Stimulated activated CD8-positive, alpha-beta memory T cell treated with anti-CD3 and anti-CD28 coated beads, Interleukin-7, amount 100 ng/mL, for 4 hours (primary cell): ENCODE measurements at regions not wholly inside any gene's neighbourhood (a gene's known extent, or its start where the extent isn't known, plus 50 kb on each side); places are given as distances from the start of the nearest gene placed in this dataset.

Experiments
- DNase-seq, 2 donors: peaks; one replicate each; pipeline ENCODE4 v3.0.0-alpha.2; 2020; ENCODE audit warnings: low read depth in 2 of 2

GRCh38 chr22:49659281-49659923, 168.3 kb downstream of the BRD1 start:
- no peak for DNase-seq

GRCh38 chr22:49658902-49659280, 168.8 kb downstream of the BRD1 start:
- no peak for DNase-seq

GRCh38 chr22:49657974-49658590, 169.6 kb downstream of the BRD1 start:
- DNase-seq, result no peak

- peak; percentile 66 to 71 for DNase-seq
These were observed 170.2 kb downstream of the BRD1 start for GRCh38 chr22:49657275-49657973.

GRCh38 chr22:49656883-49657274, 170.8 kb downstream of the BRD1 start:
- peak in 1 of 2 donors; percentile 13 for DNase-seq

GRCh38 chr22:49656291-49656851, 171.3 kb downstream of the BRD1 start:
- DNase-seq, result no peak

GRCh38 chr22:49655168-49655812, 172.4 kb downstream of the BRD1 start:
- no peak for DNase-seq

GRCh38 chr22:49650336-49651241, 177.1 kb downstream of the BRD1 start:
- no peak for DNase-seq

GRCh38 chr22:49649166-49650068, 178.3 kb downstream of the BRD1 start:
- DNase-seq, result no peak

- DNase-seq, result no peak
These were observed 179.6 kb downstream of the BRD1 start for GRCh38 chr22:49648053-49648452.

- DNase-seq, result no peak
These were observed 180.0 kb downstream of the BRD1 start for GRCh38 chr22:49647627-49648026.

GRCh38 chr22:49646876-49647275, 180.8 kb downstream of the BRD1 start:
- no peak for DNase-seq

- DNase-seq, result no peak
These were observed 181.7 kb downstream of the BRD1 start for GRCh38 chr22:49645791-49646550.

- no peak for DNase-seq
These were observed 182.4 kb downstream of the BRD1 start for GRCh38 chr22:49645257-49645656.

- no peak for DNase-seq
These were observed 183.7 kb downstream of the BRD1 start for GRCh38 chr22:49643998-49644397.

GRCh38 chr22:49643466-49643865, 184.2 kb downstream of the BRD1 start:
- no peak for DNase-seq

- DNase-seq, result no peak
These were observed 184.9 kb downstream of the BRD1 start for GRCh38 chr22:49642741-49643140.

GRCh38 chr22:49642331-49642730, 185.3 kb downstream of the BRD1 start:
- no peak for DNase-seq

GRCh38 chr22:49641770-49642313, 185.8 kb downstream of the BRD1 start:
- DNase-seq, result no peak
